ENCODE measurements at regions not wholly inside any gene's neighbourhood (a gene's known extent, or its start where the extent isn't known, plus 50 kb on each side); places are given as distances from the start of the nearest gene placed in this dataset.

- Histone ChIP-seq H3K56ac (ENCODE audit: extremely low read depth, insufficient read depth, low read length) (no peak overlapping the region), H3K23ac (ENCODE audit: low read depth, low read length) (no peak overlapping the region), H3K4me3 (ENCODE audit: insufficient read depth, low read depth, low read length) (no peak overlapping the region), H3K14ac (replicated peaks; ENCODE audit: low read depth, low read length) (no peak overlapping the region), H3K4ac (ENCODE audit: low read depth, low read length) (no peak overlapping the region), H4K91ac (ENCODE audit: insufficient read depth, low read depth, low read length) (no peak overlapping the region), H3K18ac (ENCODE audit: low read depth, low read length) (no peak overlapping the region), H3K27ac (ENCODE audit: insufficient read depth, low read length) (no peak overlapping the region), H4K5ac (ENCODE audit: low read depth, low read length) (no peak overlapping the region), H2AK9ac (replicated peaks; ENCODE audit: low read depth, low read length, poor library complexity) (no peak overlapping the region), H2BK5ac (ENCODE audit: low read depth, low read length, poor library complexity, severe bottlenecking) (no peak overlapping the region), H3K9ac (ENCODE audit: low read depth, low read length) (no peak overlapping the region), H2BK15ac (ENCODE audit: low read depth, low read length) (no peak overlapping the region), H2BK20ac (ENCODE audit: low read depth, low read length) (no peak overlapping the region), H4K20me1 (ENCODE audit: insufficient read depth, low read length) (no peaks in the 10 kb centered on the region), H3K4me1 (ENCODE audit: control insufficient read depth, insufficient read depth, low read length) (no peaks in the 10 kb centered on the region), H2AK5ac (ENCODE audit: low read depth, low read length) (no peak overlapping the region), H3K79me1 (ENCODE audit: low read depth in 1 of 2, low read length in 2 of 2) (no peaks in the 10 kb centered on the region), H3K36me3 (ENCODE audit: control insufficient read depth, insufficient read depth, low read length) (no peaks in the 10 kb centered on the region), H3K9me1 (ENCODE audit: insufficient read depth, low read length) (no peaks in the 10 kb centered on the region), H4K8ac (ENCODE audit: low read depth in 2 of 2, low read length in 2 of 2) (no peak overlapping the region), H2AFZ (replicated peaks; ENCODE audit: low read length, poor library complexity) (no peak overlapping the region), H3K27me3 (ENCODE audit: control insufficient read depth, insufficient read depth, low read length) (no peaks in the 10 kb centered on the region), H3K4me2 (ENCODE audit: low read depth, low read length) (no peak overlapping the region), H3K9me3 (ENCODE audit: control insufficient read depth, insufficient read depth, low read length) (no peaks in the 10 kb centered on the region), H2BK120ac (ENCODE audit: low read depth, low read length) (no peak overlapping the region)
- ATAC-seq (ENCODE audit: low read depth) (no peak), DNase-seq (no peak)
- no TSS peak for BruUV-seq (replicated peaks)
- ChIA-PET POLR2A (ENCODE audit: unreplicated experiment) (no interaction called here), CTCF (no interaction called here)
- dilution Hi-C loops (cut with HindIII; ENCODE audit: low sequenced_read_pairs, unreplicated experiment) (no loop called here), intact Hi-C loops (cut with micrococcal nuclease) (no loop called here), in situ Hi-C loops (cut with MboI; ENCODE audit: low sequenced_read_pairs) (no loop called here)
- no peak for TF ChIP-seq CTCF (conservative IDR thresholded peaks at IDR 0.05; ENCODE audit: low read depth, low read length)
- TF ChIP-seq ELK1 (IDR thresholded peaks at IDR 0.05; ENCODE audit: borderline replicate concordance, low read depth, low read length), result no peak
- no peak for TF ChIP-seq SMC3 (IDR thresholded peaks at IDR 0.05; ENCODE audit: low read depth, low read length)
- no peak for TF ChIP-seq USF2 (IDR thresholded peaks at IDR 0.05; ENCODE audit: low read depth, low read length)
- TF ChIP-seq CEBPB (IDR thresholded peaks at IDR 0.05; ENCODE audit: low read depth, low read length), result no peak
- TF ChIP-seq RFX5 (IDR thresholded peaks at IDR 0.05; ENCODE audit: low read depth, low read length), result no peak
- no peak for TF ChIP-seq BHLHE40 (IDR thresholded peaks at IDR 0.05; ENCODE audit: low read depth, low read length)
- no peak for TF ChIP-seq RAD21 (IDR thresholded peaks at IDR 0.05; ENCODE audit: low read length)
- TF ChIP-seq MAFK (IDR thresholded peaks at IDR 0.05; ENCODE audit: low read depth, low read length), result no peak
- no peak for TF ChIP-seq CHD1 (IDR thresholded peaks at IDR 0.05; ENCODE audit: low read depth, low read length)
- TF ChIP-seq POLR2A (IDR thresholded peaks at IDR 0.05; ENCODE audit: low read depth, low read length), result no peak
- TF ChIP-seq MAZ (IDR thresholded peaks at IDR 0.05; ENCODE audit: borderline replicate concordance, low read depth, low read length), result no peak
- TF ChIP-seq FOS (IDR thresholded peaks at IDR 0.05; ENCODE audit: low read depth, low read length), result no peak
- no peak for TF ChIP-seq NFE2L2 (IDR thresholded peaks at IDR 0.05; ENCODE audit: low read depth, low read length)
- TF ChIP-seq MXI1 (IDR thresholded peaks at IDR 0.05; ENCODE audit: borderline replicate concordance, low read depth, low read length), result no peak
- 87% methylated on average over 22 of the region's 28 CpGs; no CpG with 5 or more reads in 1 of the 2 experiments for WGBS, 2 experiments (ENCODE audit: extremely low coverage in 2 of 2, insufficient read length in 1 of 2)
These were observed 2141.7 kb upstream of the TENM3 start for GRCh38 chr4:180101348-180102083.

All from IMR-90 (cell line).